ENCODE measurements at regions not wholly inside any gene's neighbourhood (a gene's known extent, or its start where the extent isn't known, plus 50 kb on each side); places are given as distances from the start of the nearest gene placed in this dataset.

- DNase-seq (ENCODE audit: low spot score): no peak
- H3K36me3 ChIP-seq (ENCODE audit: control insufficient read depth in 4 of 4, insufficient read depth in 3 of 4, low read depth in 1 of 4, low read length in 3 of 4): no peaks in the 10 kb centered on the region
- H3K27me3 ChIP-seq (ENCODE audit: control insufficient read depth in 4 of 4, insufficient read depth in 4 of 4, low read length in 3 of 4): no peaks in the 10 kb centered on the region
- 80% methylated on average over 4 of the region's 4 CpGs for WGBS
- no peaks in the 10 kb centered on the region for H3K9me3 ChIP-seq (ENCODE audit: control insufficient read depth in 4 of 4, low read length in 3 of 4)
- no peak overlapping the region for H3K4me3 ChIP-seq (ENCODE audit: low read depth in 1 of 3, low read length in 3 of 3)
- H3K4me1 ChIP-seq (ENCODE audit: control insufficient read depth in 4 of 4, insufficient read depth in 4 of 4, low read length in 3 of 4): no peaks in the 10 kb centered on the region
- H3K27ac ChIP-seq (ENCODE audit: low read depth in 1 of 2, low read length in 2 of 2): no peak overlapping the region
- H3K9ac ChIP-seq (ENCODE audit: low read depth in 1 of 2, low read length in 2 of 2): no peak overlapping the region
- no peak for TF ChIP-seq YY1 (IDR thresholded peaks at IDR 0.05)
- TF ChIP-seq SP1 (IDR thresholded peaks at IDR 0.05): no peak
- no peak for TF ChIP-seq RXRA (IDR thresholded peaks at IDR 0.05)
- TF ChIP-seq RAD21 (IDR thresholded peaks at IDR 0.05): no peak
- TF ChIP-seq, protein P1, sequence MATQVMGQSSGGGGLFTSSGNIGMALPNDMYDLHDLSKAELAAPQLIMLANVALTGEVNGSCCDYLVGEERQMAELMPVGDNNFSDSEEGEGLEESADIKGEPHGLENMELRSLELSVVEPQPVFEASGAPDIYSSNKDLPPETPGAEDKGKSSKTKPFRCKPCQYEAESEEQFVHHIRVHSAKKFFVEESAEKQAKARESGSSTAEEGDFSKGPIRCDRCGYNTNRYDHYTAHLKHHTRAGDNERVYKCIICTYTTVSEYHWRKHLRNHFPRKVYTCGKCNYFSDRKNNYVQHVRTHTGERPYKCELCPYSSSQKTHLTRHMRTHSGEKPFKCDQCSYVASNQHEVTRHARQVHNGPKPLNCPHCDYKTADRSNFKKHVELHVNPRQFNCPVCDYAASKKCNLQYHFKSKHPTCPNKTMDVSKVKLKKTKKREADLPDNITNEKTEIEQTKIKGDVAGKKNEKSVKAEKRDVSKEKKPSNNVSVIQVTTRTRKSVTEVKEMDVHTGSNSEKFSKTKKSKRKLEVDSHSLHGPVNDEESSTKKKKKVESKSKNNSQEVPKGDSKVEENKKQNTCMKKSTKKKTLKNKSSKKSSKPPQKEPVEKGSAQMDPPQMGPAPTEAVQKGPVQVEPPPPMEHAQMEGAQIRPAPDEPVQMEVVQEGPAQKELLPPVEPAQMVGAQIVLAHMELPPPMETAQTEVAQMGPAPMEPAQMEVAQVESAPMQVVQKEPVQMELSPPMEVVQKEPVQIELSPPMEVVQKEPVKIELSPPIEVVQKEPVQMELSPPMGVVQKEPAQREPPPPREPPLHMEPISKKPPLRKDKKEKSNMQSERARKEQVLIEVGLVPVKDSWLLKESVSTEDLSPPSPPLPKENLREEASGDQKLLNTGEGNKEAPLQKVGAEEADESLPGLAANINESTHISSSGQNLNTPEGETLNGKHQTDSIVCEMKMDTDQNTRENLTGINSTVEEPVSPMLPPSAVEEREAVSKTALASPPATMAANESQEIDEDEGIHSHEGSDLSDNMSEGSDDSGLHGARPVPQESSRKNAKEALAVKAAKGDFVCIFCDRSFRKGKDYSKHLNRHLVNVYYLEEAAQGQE (IDR thresholded peaks at IDR 0.05): no peak
- no peak for TF ChIP-seq CTCF (IDR thresholded peaks at IDR 0.05; ENCODE audit: low read depth, low read length, missing input control)
- no peak for TF ChIP-seq JUND (IDR thresholded peaks at IDR 0.05)
- TF ChIP-seq NR2F2 (IDR thresholded peaks at IDR 0.05): no peak
- TF ChIP-seq HNF4G (IDR thresholded peaks at IDR 0.05): no peak
Observed at GRCh38 chr3:61349717-61350116, 98.5 kb upstream of the FHIT start.

GRCh38 chr3:61350782-61351309, 99.6 kb upstream of the FHIT start:
- Histone ChIP-seq H3K9me3 (ENCODE audit: control insufficient read depth in 4 of 4, low read length in 3 of 4) (no peaks in the 10 kb centered on the region), H3K4me1 (ENCODE audit: control insufficient read depth in 4 of 4, insufficient read depth in 4 of 4, low read length in 3 of 4) (no peaks in the 10 kb centered on the region), H3K27ac (ENCODE audit: low read depth in 1 of 2, low read length in 2 of 2) (no peak overlapping the region), H3K9ac (ENCODE audit: low read depth in 1 of 2, low read length in 2 of 2) (no peak overlapping the region), H3K27me3 (ENCODE audit: control insufficient read depth in 4 of 4, insufficient read depth in 4 of 4, low read length in 3 of 4) (no peaks in the 10 kb centered on the region), H3K36me3 (ENCODE audit: control insufficient read depth in 4 of 4, insufficient read depth in 3 of 4, low read depth in 1 of 4, low read length in 3 of 4) (no peaks in the 10 kb centered on the region), H3K4me3 (ENCODE audit: low read depth in 1 of 3, low read length in 3 of 3) (no peak overlapping the region)
- DNase-seq (ENCODE audit: low spot score): no peak
- no peak for TF ChIP-seq CTCF (IDR thresholded peaks at IDR 0.05; ENCODE audit: low read depth, low read length, missing input control)
- no peak for TF ChIP-seq EGR1 (IDR thresholded peaks at IDR 0.05; ENCODE audit: low read depth in 2 of 2)
- no peak for TF ChIP-seq ZBTB33 (IDR thresholded peaks at IDR 0.05)
- no peak for TF ChIP-seq TAF1 (conservative IDR thresholded peaks at IDR 0.05)
- TF ChIP-seq RAD21 (IDR thresholded peaks at IDR 0.05): no peak
- TF ChIP-seq GABPA (IDR thresholded peaks at IDR 0.05 in 1 of 2, conservative IDR thresholded peaks at IDR 0.05 in 1 of 2): no peak
- TF ChIP-seq JUND (IDR thresholded peaks at IDR 0.05): no peak
- TF ChIP-seq, protein P2, sequence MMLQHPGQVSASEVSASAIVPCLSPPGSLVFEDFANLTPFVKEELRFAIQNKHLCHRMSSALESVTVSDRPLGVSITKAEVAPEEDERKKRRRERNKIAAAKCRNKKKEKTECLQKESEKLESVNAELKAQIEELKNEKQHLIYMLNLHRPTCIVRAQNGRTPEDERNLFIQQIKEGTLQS (IDR thresholded peaks at IDR 0.05): no peak
- no peak for TF ChIP-seq MAX (IDR thresholded peaks at IDR 0.05)
- WGBS: 97% methylated on average over 6 of the region's 6 CpGs

Data from liver (tissue), 8 donors.